Glutamatergic neuron (in vitro differentiated cells): ENCODE measurements at regions not wholly inside any gene's neighbourhood (a gene's known extent, or its start where the extent isn't known, plus 50 kb on each side); places are given as distances from the start of the nearest gene placed in this dataset.

ENCODE experiments used
- DNase-seq: peaks from one replicate; pipeline ENCODE4 v3.0.0; 2022
- H3K27ac Mint-ChIP-seq: one replicate; pipeline ENCODE4 v1.8.0; 2020; ENCODE audit warnings: mild to moderate bottlenecking, mixed read lengths, inconsistent platforms; ENCODE audit not compliant: unreplicated experiment
- H3K27me3 Mint-ChIP-seq: one replicate; pipeline ENCODE4 v1.8.0; 2020; ENCODE audit warnings: mild to moderate bottlenecking, moderate library complexity, mixed read lengths, inconsistent platforms; ENCODE audit not compliant: unreplicated experiment
- H3K36me3 Mint-ChIP-seq: one replicate; pipeline ENCODE4 v1.8.0; 2020; ENCODE audit warnings: mild to moderate bottlenecking, mixed read lengths, inconsistent platforms; ENCODE audit not compliant: unreplicated experiment
- H3K4me1 Mint-ChIP-seq: one replicate; pipeline ENCODE4 v1.8.0; 2020; ENCODE audit warnings: mild to moderate bottlenecking, low read depth, mixed read lengths, inconsistent platforms; ENCODE audit not compliant: unreplicated experiment
- H3K4me3 Mint-ChIP-seq: one replicate; pipeline ENCODE4 v1.8.0; 2020; ENCODE audit warnings: mild to moderate bottlenecking, mixed read lengths, inconsistent platforms; ENCODE audit not compliant: unreplicated experiment
- H3K9me3 Mint-ChIP-seq: one replicate; pipeline ENCODE4 v1.8.0; 2020; ENCODE audit warnings: mild to moderate bottlenecking, moderate library complexity, mixed read lengths, inconsistent platforms; ENCODE audit not compliant: unreplicated experiment
- TF ChIP-seq, protein P1 (sequence below): fragments of 200-600 bp; sonication (generic); IDR thresholded peaks from one replicate; pipeline ENCODE4 v1.5.0; 2021; ENCODE audit not compliant: partially characterized antibody, unreplicated experiment

DNA sequence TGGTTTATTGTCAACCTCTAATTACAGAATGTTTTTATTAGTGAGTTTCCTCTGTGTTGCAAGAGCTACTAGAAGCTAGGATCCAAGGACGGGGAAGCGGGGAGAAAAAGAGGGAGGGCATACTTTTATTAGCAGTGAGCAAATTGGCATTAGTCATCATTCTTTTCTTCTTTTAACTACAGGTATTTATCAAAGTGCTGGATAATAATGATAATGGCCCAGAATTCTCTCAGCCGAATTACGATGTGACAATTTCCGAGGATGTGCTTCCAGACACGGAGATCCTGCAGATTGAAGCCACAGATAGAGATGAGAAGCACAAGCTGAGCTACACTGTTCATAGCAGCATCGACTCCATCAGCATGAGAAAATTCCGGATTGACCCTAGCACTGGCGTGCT, 179.7 kb upstream of the MTNR1B start:
- no peak for DNase-seq
- TF ChIP-seq, protein P1, sequence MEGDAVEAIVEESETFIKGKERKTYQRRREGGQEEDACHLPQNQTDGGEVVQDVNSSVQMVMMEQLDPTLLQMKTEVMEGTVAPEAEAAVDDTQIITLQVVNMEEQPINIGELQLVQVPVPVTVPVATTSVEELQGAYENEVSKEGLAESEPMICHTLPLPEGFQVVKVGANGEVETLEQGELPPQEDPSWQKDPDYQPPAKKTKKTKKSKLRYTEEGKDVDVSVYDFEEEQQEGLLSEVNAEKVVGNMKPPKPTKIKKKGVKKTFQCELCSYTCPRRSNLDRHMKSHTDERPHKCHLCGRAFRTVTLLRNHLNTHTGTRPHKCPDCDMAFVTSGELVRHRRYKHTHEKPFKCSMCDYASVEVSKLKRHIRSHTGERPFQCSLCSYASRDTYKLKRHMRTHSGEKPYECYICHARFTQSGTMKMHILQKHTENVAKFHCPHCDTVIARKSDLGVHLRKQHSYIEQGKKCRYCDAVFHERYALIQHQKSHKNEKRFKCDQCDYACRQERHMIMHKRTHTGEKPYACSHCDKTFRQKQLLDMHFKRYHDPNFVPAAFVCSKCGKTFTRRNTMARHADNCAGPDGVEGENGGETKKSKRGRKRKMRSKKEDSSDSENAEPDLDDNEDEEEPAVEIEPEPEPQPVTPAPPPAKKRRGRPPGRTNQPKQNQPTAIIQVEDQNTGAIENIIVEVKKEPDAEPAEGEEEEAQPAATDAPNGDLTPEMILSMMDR = no peak
- Mint-ChIP-seq H3K4me3 (no peak overlapping the region), H3K4me1 (no peaks in the 10 kb centered on the region), H3K36me3 (no peaks in the 10 kb centered on the region), H3K27ac (no peak overlapping the region), H3K27me3 (no peaks in the 10 kb centered on the region), H3K9me3 (no peaks in the 10 kb centered on the region)

DNA sequence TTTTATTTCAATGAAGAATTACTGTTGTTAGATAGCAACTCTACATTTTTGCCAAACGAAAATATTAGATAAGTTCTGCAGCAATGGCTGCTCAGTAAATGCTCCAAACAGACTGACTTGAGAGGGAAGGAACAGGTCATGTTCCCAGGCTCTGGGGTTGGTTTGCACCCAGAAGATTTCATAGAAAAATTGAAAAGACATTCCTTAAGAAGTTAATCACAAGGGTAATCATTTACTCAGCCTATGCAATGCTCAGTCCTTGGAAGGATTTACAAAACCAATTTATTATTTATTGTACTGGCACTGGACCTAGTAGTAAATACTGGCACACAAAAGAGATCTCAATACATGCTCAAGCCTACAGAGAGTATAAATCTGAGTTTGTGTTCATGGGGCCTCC, 179.1 kb upstream of the MTNR1B start:
- DNase-seq = no peak
- H3K4me1 Mint-ChIP-seq = no peaks in the 10 kb centered on the region
- no peak overlapping the region for H3K27ac Mint-ChIP-seq
- no peaks in the 10 kb centered on the region for H3K36me3 Mint-ChIP-seq
- no peaks in the 10 kb centered on the region for H3K27me3 Mint-ChIP-seq
- TF ChIP-seq, protein P1 = no peak
- no peak overlapping the region for H3K4me3 Mint-ChIP-seq
- no peaks in the 10 kb centered on the region for H3K9me3 Mint-ChIP-seq

DNA sequence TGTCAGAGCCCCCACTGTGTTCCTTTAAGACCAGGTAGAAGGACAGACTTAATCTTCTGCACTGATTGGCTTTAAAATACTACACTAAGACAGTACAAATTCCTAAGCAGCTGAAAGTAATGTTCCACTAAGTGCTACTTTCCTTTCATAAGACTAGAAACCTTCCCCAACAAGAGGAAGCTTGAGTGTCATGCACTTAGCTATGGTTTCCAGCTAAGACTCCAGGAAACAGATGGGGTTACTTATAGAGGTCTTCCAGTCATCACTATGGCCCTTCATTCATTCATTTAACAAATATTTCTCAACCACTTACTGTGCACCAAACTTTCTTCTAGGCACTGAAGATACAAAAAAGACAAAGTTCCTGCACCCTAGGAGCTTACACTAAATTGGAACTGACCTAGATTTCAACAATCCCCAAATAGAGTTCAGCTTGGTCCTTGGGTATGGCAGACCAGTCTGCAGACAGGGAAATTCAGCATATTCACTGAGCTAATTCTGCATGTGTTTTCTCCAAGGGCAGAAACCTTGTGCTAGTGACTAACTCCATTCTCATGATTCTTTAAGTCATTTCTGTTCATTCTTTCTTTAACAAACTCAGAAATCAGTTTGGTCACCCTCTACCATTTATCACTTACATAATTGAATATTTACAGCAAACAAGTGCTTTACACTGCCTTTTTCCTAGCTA, 178.4 kb upstream of the MTNR1B start:
- Mint-ChIP-seq H3K4me3 (no peak overlapping the region), H3K27ac (no peak overlapping the region), H3K4me1 (no peaks in the 10 kb centered on the region), H3K27me3 (no peaks in the 10 kb centered on the region), H3K36me3 (no peaks in the 10 kb centered on the region), H3K9me3 (no peaks in the 10 kb centered on the region)
- TF ChIP-seq, protein P1 = no peak
- no peak for DNase-seq

DNA sequence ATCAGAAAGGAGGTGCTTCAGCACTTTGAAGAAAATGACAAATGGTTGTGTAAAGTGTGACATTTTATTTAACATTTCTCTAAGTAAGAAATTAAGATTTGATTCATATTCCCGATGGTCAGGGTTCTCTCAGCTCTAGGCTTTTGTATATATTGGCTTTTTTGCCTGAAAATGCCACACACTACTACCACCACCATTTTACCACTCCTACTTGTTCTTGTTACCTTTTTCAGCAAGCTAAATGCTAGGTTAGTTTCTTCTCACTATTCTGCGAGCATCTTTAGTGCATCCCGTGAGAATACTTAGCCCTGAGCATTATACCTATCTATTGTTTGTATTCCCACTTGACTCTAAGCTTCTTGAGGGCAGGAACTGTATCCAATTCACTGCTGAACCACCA, 177.6 kb upstream of the MTNR1B start:
- H3K9me3 Mint-ChIP-seq = no peaks in the 10 kb centered on the region
- no peak overlapping the region for H3K4me3 Mint-ChIP-seq
- no peaks in the 10 kb centered on the region for H3K4me1 Mint-ChIP-seq
- no peaks in the 10 kb centered on the region for H3K27me3 Mint-ChIP-seq
- TF ChIP-seq, protein P1 = no peak
- no peak overlapping the region for H3K27ac Mint-ChIP-seq
- no peaks in the 10 kb centered on the region for H3K36me3 Mint-ChIP-seq
- DNase-seq = no peak

DNA sequence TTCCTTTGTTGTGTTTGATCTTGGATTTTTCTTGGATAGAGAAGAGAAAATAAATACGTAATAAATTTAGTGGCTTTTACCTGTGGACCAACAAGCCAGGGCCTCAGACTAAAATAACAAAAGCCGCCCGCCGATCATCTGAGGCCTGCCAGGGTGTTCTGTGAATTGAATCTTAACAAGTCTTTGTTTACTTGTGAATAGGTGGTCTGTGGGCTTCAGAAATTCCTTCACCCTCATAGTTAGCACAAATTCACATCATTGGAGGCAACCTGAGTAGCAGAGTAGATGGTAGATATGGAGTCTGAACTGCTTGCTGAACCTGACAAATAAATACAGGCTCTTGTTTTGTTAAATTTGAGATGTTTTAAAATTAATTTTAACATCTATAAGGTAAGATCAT, 176.3 kb upstream of the MTNR1B start:
- no peak overlapping the region for H3K27ac Mint-ChIP-seq
- DNase-seq = no peak
- no peaks in the 10 kb centered on the region for H3K4me1 Mint-ChIP-seq
- TF ChIP-seq, protein P1 = no peak
- H3K4me3 Mint-ChIP-seq = no peak overlapping the region
- no peaks in the 10 kb centered on the region for H3K9me3 Mint-ChIP-seq
- H3K36me3 Mint-ChIP-seq = peaks cover 6% of the 10 kb centered on the region
- H3K27me3 Mint-ChIP-seq = no peaks in the 10 kb centered on the region
